ENCODE measurements at regions not wholly inside any gene's neighbourhood (a gene's known extent, or its start where the extent isn't known, plus 50 kb on each side); places are given as distances from the start of the nearest gene placed in this dataset.
A peak's percentile ranks its signal among the peaks of the same experiment; 100 is the strongest.
"Not testable (repeated sequence)": the region's sequence is repeated elsewhere in the genome, so short reads cannot be mapped to it uniquely, and the experiment has no call there.

- TF ChIP-seq BRD4 (CRISPR knock-in tag; IDR thresholded peaks at IDR 0.05), result peak; percentile 77; the same call in 1 of the 2 replicates
- TF ChIP-seq EP300 (IDR thresholded peaks at IDR 0.05; ENCODE audit: low read depth in 2 of 2, low read length in 2 of 2), result peak in 1 of 2 experiments; percentile 73; a peak in 3 of 4 replicates
- peak; percentile 89 for TF ChIP-seq EP300 (CRISPR knock-in tag; IDR thresholded peaks at IDR 0.05; ENCODE audit: borderline replicate concordance)
- TF ChIP-seq HOXA3 (CRISPR knock-in tag; IDR thresholded peaks at IDR 0.05), result peak; percentile 91
- TF ChIP-seq ZNF160 (CRISPR knock-in tag; IDR thresholded peaks at IDR 0.05), result 0 out of 2 replicates have a peak, but pooled peaks have one; percentile 16
- TF ChIP-seq MXD4 (CRISPR knock-in tag; IDR thresholded peaks at IDR 0.05), result peak; percentile 66; the same call in 1 of the 2 replicates
- peak; percentile 26; the same call in 1 of the 2 replicates for TF ChIP-seq ATF3 (CRISPR knock-in tag; IDR thresholded peaks at IDR 0.05)
- TF ChIP-seq KMT2A (CRISPR knock-in tag; IDR thresholded peaks at IDR 0.05), result peak; percentile 65; the same call in 1 of the 2 replicates
- 0 out of 2 replicates have a peak, but pooled peaks have one; percentile 56 for TF ChIP-seq ZNF557 (CRISPR knock-in tag; IDR thresholded peaks at IDR 0.05)
- peak; percentile 41; the same call in 1 of the 2 replicates for TF ChIP-seq MTF1 (CRISPR knock-in tag; IDR thresholded peaks at IDR 0.05)
- peak; percentile 56; the same call in 1 of the 2 replicates for TF ChIP-seq ZNF639 (CRISPR knock-in tag; conservative IDR thresholded peaks at IDR 0.05)
- peak; percentile 32; the same call in 1 of the 2 replicates for TF ChIP-seq HNF1A (IDR thresholded peaks at IDR 0.05; ENCODE audit: low read depth)
- TF ChIP-seq HNF1A (CRISPR knock-in tag; IDR thresholded peaks at IDR 0.05; ENCODE audit: borderline replicate concordance), result not testable (repeated sequence)
- TF ChIP-seq ZKSCAN8 (CRISPR knock-in tag; IDR thresholded peaks at IDR 0.05; ENCODE audit: borderline replicate concordance), result peak; percentile 55; the same call in 1 of the 2 replicates
- peak; percentile 84 for TF ChIP-seq GABPB1 (CRISPR knock-in tag; IDR thresholded peaks at IDR 0.05)
- TF ChIP-seq DR1 (CRISPR knock-in tag; IDR thresholded peaks at IDR 0.05), result peak; percentile 58; the same call in 1 of the 2 replicates
- peak; percentile 79 for TF ChIP-seq KMT2B (CRISPR knock-in tag; IDR thresholded peaks at IDR 0.05)
- peak; percentile 76; the same call in 1 of the 2 replicates for TF ChIP-seq ZBTB49 (CRISPR knock-in tag; IDR thresholded peaks at IDR 0.05; ENCODE audit: borderline replicate concordance)
- 0 out of 2 replicates have a peak, but pooled peaks have one; percentile 22 for TF ChIP-seq MLX (CRISPR knock-in tag; IDR thresholded peaks at IDR 0.05)
- TF ChIP-seq TFDP1 (CRISPR knock-in tag; IDR thresholded peaks at IDR 0.05; ENCODE audit: borderline replicate concordance), result peak; percentile 81
Measured at GRCh38 chr6:27831434-27832081, 80.6 kb downstream of the OR2B2 start (continued).

Data from HepG2 (cell line).